Activated CD8-positive, alpha-beta memory T cell treated with anti-CD3 and anti-CD28 coated beads, Interleukin-2, amount 50 U/mL, for 1 hour (primary cell): ENCODE measurements at regions not wholly inside any gene's neighbourhood (a gene's known extent, or its start where the extent isn't known, plus 50 kb on each side); places are given as distances from the start of the nearest gene placed in this dataset.
"Not testable (repeated sequence)": the region's sequence is repeated elsewhere in the genome, so short reads cannot be mapped to it uniquely, and the experiment has no call there.

Experiments
- DNase-seq: peaks from one replicate; pipeline ENCODE4 v3.0.0-alpha.2; 2020; ENCODE audit errors: extremely low read depth

DNA sequence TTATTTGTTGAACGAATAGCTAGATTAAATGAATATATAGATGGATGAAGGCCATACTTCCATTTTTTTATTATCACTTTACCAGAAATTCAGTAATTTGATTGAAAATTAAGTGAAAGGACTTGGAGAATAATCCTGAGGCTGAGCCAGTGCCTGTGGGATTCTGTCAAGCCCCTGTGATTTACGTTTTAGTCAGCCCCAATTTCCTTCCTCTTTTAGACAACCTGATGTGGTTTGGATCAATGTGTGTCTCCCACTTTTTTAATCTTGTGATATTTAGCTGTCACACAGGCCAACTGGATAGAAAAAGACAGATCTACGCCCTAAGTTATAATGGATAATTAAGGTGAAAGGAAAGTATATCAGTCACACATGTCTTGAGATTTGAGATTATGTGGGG, 188.8 kb downstream of the EDN1 start:
- DNase-seq: no peak

DNA sequence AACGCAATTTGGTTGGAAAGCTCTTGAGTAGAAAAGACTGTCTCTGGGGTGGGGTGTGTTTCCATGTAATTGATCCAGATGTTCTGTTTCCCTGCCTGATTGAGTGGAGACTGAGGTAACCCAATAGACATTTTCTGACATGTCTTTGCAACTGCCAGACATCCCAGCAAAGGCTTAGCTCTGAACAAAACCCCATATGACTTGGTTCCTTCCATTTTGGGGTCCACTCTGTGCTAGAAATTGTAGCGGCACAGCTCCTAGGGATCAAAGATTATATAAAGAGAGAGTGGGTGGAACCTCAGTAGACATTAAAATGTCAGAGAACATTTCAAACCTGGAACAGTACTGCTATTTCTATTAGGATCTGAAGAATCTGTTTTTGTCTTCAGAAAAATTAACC, 189.3 kb downstream of the EDN1 start:
- DNase-seq: no peak

DNA sequence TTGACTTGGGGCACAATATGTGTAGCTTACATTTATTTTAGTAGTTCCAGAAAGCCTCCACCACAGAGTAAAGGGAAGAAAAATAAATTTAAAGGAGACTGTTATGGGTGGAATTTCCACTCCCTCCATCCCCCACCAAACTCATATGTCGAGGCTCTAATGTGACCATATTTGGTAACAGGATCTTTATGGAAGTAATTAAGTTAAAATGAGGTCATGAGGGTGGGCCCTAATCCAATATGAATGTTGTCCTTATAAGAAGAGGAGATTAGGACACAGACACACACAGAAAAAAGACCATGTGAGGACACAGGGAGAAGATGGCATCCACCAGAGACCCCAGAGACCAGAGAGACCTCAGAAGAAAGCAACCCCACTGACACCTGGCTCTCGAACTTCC, 189.7 kb downstream of the EDN1 start:
- DNase-seq: no peak

DNA sequence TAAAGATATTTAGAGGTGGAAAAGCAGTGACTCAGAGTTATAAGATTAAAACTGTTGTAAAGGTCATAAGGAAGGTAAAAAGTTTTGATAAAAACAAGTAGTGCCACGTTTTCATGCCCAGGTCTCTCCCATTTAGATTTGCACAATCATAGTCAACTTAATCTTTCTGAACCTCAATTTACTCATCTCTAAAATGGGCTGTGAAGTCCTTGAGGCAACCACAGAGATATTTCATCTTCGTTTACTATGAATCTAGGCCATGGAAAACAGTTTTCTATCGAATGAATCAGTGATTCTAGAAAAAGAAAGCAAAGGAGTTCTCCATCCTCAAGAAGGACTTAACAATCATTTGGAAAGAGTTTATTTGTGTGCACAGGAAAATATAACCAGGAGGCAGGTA, 190.2 kb downstream of the EDN1 start:
- DNase-seq: no peak

DNA sequence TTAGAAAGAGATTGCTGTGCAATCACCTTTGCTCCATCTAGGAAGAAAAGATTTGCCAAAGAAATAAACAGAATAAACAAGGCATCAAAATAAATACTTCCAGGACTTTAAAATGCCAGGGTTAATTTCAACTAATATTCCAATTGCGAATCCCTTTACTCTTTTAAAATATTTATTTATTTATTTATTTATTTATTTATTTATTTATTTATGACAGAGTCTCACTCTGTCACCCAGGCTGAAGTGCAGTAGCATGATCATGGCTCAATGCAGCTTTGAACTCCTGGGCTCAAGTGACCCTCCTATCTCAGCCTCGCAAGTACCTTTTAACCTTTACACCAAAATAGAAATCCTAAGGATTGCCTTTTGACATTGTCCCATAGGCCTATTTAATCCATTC, 191.1 kb downstream of the EDN1 start:
- DNase-seq: no peak

DNA sequence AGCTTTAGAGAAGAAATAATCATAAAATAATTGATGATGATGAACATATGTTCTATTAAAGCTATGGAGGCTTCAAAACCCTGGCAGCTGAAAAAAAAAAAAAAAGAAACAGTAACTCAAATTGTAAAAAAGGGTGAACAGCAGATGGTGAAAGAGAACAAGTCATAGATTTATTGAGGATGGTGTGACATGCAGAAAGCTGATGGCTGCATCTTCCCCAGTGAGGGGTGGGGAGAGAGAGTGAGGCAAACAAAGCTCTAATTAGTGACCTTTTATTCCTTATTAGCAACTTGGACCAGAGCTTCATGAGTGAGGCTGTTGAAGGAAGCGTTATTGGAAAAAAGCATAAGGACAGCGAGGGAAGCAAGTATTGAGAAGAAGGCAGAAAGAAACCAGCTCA, 191.7 kb downstream of the EDN1 start:
- no peak for DNase-seq

DNA sequence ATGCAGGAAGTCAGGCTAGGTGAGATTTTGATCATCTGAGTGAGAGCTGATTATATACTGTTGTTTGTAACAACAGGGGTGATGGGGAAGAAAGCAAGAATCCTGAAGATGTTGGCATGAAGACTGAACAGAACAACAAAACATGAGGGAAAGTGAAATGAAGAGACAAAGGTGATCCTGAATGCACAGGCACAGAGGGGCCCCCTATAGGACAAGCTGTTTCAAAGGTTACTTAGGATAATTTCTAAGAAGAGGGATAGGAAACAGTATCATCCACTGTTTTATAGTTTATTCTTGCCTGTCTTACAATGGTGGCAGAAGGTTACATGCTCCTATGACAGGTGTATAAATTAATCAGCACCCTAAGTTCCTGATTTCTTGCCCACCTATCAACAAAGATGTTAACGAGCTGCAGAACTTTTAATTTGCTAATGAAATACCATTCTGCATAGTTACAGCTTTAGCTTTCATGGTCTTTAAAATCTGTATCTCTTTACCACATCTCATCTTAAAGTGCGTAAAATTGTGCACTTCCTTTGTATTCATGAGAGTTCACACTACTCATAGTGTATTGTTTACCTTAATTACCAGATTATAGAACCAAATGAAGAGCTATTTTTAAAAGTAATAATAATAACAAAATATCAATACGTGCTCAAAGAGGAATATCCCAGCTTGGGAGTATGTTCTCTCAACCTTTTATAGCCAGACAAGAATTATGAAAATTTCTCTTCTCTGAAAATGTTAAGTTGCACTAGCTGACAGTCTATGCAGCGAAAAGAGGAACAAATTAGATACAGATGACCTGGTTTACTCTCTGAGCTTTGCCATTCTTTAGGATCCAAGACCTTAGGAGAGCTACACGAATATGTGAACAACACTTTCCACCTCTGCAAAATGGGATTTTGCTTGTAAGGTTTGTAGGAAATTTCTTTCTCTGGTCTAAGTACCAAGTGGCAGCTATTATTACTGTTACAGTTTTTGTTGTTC, 192.5 kb downstream of the EDN1 start:
- no peak for DNase-seq

DNA sequence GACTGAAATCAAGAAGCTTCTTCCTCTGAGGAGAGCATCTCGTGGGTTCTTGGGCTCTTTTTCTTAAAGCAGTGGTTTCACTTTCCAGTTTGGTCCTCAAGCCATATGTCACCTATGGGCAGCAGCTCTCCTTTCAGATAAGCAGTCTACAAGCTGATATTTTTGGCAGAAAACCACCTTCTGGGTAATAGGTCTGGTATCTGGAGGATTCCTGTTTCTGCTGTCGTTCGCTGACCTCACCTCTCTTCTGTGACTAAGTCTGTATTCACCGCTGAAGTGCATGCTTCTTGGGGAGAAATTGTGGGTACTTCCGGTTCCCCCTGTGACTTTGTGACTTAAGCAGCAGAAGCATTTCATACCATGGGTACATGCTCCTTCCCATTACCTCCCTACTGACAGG, 193.6 kb downstream of the EDN1 start:
- no peak for DNase-seq

DNA sequence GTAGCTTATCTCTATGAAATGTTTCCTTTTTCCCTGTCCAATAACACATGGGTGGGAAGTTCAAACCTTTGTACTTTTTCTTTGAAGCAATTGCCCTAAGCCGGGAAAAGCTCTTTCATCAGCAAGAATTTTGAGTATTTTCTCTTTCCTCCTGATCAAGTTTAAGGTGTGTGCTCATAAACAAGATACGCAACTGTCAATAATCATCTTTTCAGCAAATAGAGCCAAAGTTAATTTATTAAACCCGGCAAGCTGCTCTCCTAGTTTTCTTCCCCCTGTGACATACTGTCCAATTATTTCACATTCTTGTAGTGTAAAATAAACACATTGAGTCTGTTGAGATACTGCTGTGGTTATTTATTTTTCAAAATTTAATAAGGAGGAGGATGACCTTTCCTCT, 194.4 kb downstream of the EDN1 start:
- DNase-seq: no peak

DNA sequence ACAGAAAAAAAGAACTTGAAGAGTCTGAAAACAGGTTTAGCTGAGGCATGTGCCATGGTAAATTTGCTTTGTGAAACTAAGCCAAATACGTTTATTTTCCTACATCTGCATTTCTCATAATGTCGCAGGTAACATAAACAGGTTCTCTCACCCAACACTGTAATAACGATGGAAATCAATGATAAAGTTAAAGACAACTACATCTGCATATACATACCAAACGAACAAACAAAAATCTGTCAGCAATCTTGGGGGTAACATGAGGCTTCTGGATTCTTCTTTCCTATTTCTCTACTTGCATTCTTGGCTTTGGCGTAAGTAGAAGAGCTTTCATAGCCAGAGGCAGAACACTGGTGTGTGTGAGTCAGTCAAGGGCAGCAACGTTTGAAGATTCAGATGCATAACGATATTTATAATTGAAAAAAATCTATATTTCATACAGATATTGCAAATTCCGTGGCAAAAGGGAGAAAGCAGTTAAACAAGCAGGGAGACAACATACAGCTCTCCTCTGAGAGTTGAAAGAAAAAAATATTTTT, 195.1 kb downstream of the EDN1 start:
- no peak for DNase-seq

DNA sequence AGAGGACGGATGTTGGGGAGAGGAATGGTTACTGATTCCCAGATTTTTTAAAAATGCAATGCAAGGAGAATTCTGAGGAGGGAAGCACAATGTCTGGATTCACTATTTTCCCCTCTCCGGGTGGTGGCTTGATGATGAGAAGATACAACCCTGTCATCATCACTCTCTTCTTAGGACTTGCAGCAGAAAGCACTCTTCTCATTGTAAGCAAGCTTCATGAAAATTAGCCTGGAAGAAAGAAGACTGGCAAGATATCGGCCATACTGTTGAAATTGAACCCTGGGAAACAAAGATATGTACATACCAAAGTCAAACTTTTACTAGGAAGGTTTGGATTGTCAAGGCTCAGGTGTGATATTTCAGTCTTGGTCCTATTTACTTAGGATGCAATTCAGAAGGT, 195.7 kb downstream of the EDN1 start:
- DNase-seq: no peak

DNA sequence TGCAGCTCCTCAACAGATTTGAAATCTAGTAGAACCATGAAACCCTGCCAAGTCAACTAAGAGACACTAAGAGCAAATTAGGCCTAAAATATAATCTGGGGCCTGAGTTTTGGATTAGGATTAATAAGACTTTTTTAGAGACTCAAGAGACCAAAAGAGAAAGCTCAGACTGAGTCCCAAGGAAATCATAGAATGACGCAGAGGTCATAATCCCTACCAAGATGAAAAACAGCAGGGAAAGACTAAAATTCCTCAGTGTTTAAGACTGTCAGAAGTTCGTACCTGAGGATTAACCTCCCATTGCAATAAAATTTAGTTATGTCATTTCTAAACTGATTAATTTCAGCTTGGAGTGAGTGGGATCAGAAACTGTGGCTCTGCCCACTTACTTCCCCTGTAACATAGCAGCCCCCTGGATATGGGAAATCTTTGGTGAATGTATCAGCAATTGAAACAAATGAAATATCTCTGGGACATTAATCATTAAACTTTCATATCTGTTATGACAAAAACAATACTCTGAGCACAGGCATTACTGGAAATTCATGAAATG, 200.3 kb downstream of the EDN1 start:
- no peak for DNase-seq

DNA sequence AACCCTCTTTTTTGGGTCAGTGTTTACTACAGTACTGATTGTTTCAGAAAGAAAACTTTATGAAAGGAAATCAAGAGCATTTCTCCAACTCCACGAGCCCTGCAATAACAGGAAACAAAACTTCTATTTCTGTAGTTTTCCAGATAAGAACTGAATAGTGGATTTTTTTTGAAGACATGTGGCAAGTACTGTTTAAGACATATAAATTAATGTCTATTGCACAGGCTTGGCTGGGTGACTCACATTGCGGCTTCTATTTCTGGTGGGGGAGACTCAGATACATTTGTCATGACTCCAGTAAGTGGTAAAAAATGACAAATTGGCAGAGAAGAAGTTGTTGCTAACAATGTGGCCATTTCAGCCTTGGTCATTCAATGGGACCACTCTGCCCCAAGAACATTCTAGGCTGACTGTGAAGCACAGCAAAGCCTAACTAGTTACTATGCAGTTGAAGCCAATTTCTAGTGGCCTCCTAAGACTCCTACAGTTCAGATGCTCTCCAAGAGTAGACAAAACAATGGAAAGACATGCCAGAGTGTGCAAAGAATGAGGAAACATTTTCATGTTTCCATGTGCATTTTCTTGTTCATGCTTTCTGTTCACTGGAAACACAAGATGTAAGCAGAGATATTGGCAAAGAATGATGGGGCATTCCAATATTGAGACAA, 200.9 kb downstream of the EDN1 start:
- no peak for DNase-seq

DNA sequence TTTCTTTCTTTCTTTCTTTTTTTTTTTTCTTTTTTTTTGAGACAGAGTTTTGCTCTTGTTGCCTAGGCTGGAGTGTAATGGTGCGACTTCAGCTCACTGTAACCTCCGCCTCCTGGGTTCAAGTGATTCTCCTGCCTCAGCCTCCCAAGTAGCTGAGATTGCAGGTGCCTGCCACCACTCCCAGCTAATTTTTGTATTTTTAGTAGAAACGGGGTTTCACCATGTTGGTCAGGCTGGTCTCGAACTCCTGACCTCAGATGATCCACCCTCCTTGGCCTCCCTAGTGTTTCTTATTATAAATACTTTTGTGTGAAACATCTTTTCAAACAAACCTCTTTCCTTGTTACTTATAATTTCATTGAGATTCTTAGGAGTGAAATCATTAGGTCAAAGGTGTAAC, 202.8 kb downstream of the EDN1 start:
- DNase-seq: not testable (repeated sequence)

DNA sequence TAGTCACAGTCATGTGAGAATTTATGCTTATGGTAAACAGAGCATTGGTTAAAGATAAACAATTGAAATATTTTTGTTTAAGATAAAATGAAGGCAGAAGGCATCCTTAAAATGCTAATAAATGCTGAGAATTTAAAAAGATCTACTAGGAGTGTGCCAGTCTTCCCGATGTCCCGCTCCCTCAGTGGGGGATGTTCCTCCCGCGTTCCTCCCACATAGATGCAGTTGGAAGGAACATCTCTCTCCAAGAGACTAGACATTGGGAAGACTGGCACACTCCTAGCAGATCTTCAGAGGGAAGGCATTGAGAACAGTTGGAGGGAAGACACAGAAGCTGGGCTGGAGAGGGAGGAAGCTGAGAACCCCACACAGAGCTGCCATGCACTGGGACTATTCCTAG, 203.3 kb downstream of the EDN1 start:
- DNase-seq: no peak

DNA sequence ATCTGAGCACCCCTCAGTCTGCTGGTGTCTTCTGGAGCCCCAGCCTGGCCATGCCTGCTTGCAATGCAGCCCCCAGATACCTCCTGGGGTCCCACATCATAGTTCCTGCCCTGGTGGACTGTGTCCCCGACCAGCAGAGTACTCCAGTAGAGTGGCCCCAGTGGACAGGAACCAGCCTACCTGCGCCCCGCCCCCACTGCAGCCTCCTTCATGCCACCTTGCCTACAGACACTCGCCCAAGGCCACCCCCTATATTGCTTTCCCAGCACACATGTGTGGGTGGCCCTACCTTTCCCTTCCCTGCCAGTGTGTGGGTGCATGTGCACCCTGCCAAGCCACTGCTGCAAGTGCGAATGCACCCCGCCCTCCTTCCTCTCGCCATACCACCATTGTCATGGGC, 204.0 kb downstream of the EDN1 start:
- DNase-seq: no peak

DNA sequence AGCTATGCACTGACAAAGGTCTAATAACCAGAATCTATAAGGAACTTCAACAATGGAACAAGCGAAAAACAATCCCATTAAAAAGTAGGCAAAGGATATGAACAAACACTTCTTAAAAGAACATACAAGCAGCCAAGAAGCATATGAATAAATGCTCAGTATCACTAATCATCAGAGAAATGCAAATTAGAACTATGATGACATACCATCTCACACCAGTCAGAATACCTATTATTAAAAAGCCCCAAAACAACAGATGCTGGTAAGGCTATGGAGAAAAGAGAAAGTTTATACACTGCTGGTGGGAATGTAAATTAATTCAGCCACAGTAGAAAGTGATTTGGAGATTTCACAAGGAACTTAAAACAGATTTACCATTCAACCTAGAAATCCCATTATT, 211.8 kb downstream of the EDN1 start:
- DNase-seq: no peak

DNA sequence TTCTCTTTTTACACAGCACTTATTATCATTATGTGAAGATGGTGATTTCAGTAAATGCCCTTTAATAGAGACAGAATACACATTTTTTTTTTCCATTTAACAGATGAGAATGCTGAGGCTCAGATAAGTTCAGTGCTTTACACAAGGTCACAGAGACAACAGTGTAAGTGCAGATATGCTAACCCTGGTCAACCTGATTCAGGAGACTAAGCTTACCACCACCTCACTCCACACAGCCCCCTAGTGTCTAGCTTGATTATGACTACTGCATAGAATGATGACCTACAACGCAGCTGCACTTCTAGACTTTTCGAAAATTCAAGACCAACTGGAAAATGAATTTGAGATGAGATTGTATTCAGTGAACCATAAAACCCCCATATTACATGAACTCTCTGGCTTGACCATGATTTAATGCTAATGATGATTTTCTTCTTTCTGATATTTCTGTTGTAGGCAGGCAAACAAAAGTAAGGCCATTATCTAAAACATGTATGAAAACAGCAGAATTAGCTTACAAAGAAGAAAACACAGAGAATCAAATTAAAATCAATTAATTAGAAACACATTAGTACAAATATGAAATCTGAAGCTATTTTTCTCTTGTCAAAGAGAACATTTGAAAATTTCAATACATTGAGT, 212.1 kb upstream of the PHACTR1 start:
- DNase-seq: no peak

DNA sequence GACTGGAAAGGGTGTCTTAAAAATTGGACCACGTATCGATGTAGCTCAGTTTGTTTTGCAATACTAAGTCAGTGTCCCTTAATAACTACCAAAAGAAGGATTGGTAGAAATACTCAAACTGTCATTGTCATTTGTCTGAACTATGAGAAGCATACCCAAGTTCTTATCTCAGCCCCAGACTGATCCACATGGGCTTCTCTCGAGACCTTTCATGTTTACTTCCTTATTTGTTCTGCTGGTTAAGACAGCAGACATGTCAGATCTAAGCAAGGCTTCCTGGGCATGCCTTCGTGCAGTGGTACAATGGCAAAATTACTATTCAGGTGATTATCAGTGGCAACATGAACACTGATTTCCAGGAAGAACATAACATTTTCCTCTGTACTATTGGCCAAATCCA, 211.1 kb upstream of the PHACTR1 start:
- no peak for DNase-seq

DNA sequence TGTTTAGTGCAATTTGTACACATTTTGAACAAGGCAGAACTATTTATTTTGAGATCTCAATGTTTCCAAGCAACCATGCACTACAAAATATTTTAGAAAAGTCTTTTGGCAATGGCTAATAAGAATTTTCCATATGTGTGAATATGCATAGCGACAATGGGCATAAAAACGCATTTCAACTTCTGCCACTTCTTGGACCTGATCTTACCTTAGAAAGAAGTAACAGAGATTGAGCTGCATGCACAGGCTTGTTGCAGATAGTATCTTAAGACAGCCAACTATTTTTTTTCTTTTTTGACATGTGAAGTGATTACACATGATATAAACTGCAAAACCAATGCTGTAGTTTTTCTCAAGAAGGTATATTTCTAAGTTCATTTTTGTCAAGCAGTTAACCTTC, 210.4 kb upstream of the PHACTR1 start:
- DNase-seq: no peak

DNA sequence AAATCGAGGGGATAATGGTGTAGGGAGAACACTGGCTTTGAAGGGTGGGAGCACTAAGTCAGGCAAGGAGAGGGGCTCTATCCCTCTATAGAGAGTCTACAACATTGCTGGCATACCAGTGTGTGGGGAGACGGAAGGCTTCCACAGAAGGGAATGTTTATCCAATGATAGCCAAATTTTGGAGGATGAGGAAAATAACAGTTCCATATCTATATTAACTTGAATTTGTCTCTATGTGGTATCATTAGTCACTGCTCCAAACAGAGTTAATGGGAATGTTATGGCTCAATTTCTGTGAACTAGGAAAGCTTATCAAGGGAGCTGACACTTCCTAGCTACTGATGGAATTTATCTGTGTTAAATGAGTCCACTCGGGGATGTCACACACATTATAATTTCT, 208.9 kb upstream of the PHACTR1 start:
- DNase-seq: no peak

DNA sequence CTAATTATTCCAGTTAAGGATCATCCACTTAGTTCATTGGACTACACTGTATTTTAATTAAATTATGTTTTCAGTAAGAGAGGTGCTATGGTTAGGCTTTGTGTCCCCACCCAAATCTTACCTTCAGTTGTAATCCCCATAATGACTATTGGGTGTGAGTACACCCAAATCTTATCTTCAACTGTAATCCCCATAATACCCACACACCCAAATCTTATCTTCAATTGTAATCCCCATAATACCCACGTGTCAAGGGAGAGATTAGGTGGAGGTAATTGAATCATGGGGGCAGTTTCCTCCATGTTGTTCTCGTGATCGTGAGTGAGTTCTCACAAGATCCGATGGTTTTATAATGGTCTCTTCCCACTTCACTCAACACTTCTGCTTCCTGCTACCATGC, 208.0 kb upstream of the PHACTR1 start:
- no peak for DNase-seq
